Hepatocyte (in vitro differentiated cells): ENCODE measurements at regions not wholly inside any gene's neighbourhood (a gene's known extent, or its start where the extent isn't known, plus 50 kb on each side); places are given as distances from the start of the nearest gene placed in this dataset.
"Not testable (repeated sequence)": the region's sequence is repeated elsewhere in the genome, so short reads cannot be mapped to it uniquely, and the experiment has no call there.

Experiments
- CTCF ChIP-seq: fragments of 200-600 bp; sonication (generic); IDR thresholded peaks from 2 replicates; pipeline ENCODE4 v1.5.1; 2016; ENCODE audit warnings: antibody characterized with exemption, mild to moderate bottlenecking; ENCODE audit not compliant: poor library complexity
- EZH2phosphoT487 ChIP-seq: fragments of 200-600 bp; sonication (generic); IDR thresholded peaks from one replicate; pipeline ENCODE4 v1.6.1; 2018; ENCODE audit warnings: antibody characterized with exemption, mild to moderate bottlenecking, low read depth, moderate library complexity; ENCODE audit not compliant: unreplicated experiment, severe bottlenecking

DNA sequence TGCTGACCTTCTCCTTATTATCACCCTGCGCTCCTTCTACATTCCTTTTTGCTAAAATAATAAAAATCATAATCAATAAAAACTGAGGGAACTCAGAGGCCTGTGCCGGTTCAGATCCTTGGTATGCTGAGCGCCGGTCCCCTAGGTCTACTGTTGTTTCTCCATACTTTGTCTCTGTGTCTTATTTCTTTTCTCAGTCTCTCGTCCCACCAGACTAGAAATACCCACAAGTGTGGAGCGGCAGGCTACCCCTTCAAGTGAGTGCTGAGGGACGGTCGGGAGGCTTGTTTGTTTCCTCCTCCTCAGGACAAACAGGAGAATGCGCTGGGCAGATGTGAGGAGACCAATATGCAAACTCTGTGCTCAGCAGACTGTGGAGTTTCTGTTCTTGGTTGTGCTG, 75.4 kb downstream of the DEFB131A start:
- not testable (repeated sequence) for TF ChIP-seq EZH2phosphoT487, CTCF
